DMS153 treated with DMSO at 0.1 percent for 48 hours (cell line): ENCODE measurements at regions not wholly inside any gene's neighbourhood (a gene's known extent, or its start where the extent isn't known, plus 50 kb on each side); places are given as distances from the start of the nearest gene placed in this dataset.

Source experiments
- DNase-seq: peaks from one replicate; lab custom pipeline; 2025; ENCODE audit not compliant: unreplicated experiment; lab: John Stamatoyannopoulos, UW

DNA sequence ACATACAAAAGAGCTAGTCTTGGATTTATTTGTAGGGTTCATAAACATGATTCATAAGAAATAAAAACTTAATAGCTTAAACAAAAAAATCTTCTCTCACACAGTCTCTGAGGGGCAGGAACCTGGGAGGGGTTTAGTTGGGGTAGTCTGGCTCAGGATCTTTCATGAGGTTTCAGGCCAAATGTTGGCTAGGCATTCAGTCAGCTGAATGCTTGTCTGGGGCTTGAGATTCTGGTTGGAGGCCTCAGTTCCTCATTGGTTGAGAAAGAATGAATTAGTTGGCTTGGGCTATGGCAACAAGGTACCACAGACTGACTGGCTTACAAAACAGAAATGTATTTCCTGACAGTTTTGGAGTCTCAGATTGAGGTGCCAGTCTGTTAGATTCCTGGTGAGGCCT lies 74.3 kb downstream of the ANKRD7 start:
- no peak for DNase-seq

DNA sequence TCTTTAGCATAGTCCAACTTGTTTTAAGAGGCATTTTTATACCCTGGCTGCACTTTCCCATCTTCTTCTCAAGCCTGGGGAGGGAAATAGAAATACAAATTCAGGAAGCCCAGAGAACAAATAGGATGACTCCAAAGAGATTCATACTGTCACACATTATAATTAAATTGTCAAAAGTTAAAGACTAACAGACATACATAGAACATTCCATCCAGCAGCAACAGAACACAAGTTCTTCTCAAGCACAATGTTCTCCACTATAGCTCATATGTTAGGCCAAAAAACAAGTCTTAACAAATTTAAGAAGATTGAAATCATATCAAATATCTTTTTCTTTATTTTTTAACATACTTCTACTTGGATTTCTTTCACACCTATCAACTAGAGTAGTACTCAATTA lies 75.7 kb downstream of the ANKRD7 start:
- DNase-seq: no peak

DNA sequence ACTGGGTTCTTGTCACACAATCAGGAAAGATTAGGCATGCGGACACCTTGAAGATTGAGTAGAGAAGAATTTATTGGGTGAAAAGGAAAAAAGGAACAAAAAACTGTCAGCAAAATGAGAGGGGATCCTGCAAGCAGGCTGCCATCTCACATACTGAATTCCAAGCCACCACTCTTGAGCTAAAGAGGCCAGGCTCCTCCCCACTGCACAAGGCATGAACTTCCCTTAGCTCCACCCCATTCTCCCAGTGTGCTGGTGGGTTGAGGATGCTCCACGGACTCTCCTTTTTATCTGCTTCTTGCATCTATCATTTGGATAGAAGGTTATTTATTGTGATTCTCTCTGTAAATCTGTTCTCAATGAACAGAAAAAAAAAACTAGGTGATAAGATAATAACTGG lies 79.6 kb downstream of the ANKRD7 start:
- DNase-seq: no peak

DNA sequence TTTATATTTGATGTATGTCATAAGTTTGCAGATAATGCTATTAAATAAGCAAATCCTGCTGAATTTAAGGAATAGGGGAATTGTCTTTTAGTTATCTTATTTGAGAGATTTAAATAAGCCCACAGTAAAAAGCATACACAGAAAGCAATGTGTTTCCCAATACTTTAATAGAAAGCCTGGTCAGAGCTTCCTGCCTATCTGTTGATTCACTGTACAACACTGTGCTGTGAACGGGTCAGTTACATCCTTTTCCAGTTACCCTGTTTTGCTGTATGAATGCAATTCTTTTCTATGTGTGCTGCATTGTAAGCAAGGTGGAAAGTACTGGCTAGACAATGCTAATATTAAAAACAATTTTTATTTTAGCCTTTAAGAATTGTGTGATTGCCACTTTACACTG lies 81.2 kb downstream of the ANKRD7 start:
- no peak for DNase-seq

DNA sequence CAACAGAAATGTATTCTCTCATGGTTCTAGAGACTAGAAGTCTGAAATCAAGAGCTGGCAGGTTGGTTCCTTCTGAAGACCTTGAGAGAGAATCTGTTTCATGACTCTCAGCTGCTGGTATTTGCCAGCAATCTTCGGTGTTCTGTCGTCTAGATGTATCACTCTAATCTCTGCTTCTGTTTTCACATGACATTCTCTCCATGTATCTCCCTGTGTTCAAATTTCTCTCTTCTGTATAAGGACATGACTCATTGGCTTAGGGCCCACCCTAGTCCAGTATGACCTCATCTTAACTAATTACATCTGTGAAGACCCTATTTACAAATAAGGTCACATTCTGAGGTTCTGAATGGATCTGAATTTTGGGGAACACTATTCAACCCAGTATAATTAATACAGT lies 82.3 kb downstream of the ANKRD7 start:
- DNase-seq: no peak

DNA sequence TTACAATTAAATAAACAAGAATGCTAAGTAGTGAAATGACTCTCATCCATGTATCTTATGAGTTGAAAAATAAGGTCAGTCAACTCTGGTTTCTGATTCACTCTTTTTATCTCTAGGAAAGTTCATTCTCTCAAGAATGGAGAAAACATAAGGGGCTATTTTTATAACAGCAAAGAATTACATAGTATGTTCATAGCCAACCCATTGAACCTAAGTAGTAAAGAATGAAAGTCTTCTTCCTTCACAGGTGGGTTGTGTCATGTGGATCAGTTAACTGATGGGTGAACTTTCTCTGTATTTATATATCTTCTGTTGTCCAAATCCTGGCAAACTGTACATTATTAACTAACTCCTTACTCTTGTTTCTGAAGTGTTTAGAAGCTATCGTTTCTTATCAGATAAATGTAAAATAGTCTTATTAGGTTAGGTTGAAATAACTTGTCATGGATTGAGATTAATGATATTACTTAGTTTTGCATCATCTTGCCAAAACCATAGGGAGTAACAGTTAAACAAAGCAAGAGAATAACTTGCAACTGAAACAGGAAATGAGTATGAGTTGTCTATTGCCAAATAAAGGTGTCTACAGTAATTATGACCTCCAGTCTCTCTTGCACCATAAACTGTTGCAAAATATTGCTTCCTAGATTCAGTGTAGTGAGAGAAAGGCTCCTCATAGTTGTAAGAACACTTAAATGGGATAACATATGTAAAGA lies 86.8 kb downstream of the ANKRD7 start:
- DNase-seq: no peak

DNA sequence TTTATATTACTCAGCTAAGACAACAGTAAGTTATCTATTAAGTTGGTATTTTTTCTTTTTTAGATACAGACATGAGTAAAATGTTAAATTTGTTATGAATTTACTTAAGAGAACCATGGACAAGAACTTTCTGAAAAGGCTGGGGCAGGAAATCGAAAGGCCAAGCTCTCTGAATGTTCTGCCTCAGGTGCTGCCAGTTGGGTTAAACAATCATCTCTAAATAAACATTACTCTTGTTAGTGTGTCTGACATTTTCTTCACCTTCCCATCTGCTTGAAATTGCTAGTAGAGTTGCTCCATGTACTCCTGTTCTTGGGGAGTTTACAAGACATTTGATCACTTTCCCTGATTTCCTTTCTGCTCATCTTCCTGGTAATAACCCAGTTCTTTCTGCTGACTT lies 87.5 kb downstream of the ANKRD7 start:
- DNase-seq: no peak

DNA sequence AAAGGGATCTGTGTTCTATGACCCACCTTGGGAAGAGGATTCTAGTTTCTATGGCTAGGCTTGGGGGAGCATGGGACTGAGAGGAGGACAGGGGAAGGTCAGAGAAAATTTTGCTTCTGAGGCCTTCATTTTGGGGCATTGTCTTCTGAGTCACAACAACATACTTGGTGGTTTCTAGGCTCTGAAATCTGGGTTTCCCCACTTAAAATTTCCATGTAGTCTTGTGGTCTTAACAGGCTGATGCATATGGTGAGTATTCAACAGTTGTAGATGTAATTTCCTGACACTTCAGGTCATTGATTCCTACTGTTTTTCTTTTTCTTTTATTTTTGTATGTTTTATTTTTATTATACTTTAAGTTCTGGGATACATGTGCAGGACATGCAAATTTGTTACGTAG lies 88.5 kb downstream of the ANKRD7 start:
- no peak for DNase-seq

DNA sequence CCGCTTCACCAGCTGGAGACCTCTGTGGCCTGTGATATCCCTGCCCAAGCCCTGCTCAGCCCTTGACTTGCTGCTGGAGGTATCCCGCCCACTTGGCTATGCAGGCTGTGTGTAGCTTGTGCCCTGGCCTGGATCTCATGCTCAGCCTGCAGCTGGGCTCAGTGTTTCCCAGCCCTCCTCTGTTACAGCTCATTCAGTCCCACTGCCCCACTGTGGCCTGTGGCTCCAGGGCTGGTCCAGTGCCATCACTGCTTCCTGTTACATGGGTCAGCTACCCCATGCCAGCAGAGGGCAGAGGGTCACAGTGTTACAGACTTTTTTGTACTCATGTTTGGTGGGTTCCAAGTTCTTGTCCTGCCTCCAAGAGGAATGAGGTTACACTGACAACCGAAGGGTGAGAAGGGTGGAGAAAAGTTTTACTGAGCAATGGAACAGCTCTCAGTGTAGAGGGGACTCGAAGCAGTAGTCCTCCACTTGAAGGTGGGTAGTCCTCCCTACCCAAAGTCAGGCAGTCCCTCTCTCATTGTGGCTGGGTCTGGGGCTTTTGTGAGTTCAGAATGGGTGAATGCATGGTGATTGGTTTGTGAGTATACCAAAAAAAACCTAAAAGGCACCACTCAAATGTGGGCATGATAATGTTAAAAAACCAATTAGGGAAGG lies 100.4 kb downstream of the ANKRD7 start:
- DNase-seq: no peak

DNA sequence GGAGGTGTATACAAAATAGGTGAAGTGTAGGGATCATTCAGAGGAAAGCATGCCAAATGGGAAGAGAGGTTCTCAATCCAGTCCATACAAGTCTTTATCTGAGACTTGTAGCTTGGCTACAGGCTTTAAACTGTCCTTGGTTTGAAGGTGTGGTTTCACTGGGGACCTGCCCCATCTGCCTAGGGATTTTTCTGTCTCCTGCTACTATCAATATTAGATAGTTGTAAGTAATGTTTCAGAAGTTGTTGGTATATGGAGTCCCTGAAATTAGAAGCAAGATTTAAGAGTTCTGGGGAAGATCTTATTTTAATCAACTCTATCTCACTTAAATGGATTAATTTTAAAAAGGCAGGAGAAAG lies 100.9 kb downstream of the ANKRD7 start:
- DNase-seq: no peak

DNA sequence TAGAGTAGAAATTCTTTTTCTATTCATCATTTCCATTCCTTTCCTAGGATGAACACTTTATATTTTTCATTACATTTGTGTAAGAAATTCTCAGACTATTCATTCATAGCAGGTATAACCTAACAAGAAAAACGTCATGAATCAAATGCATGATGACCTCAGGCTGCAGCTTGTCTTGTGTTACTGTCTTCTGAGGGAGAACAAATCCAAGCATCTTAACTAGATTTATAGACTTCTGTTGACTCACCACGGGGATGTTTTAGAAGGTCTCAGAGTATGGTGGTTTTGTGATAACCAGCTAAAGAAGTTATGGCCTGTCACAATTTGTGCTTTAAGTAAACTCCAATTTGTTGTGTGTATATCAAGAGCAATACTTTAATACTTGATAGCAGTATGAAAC lies 102.7 kb downstream of the ANKRD7 start:
- no peak for DNase-seq

DNA sequence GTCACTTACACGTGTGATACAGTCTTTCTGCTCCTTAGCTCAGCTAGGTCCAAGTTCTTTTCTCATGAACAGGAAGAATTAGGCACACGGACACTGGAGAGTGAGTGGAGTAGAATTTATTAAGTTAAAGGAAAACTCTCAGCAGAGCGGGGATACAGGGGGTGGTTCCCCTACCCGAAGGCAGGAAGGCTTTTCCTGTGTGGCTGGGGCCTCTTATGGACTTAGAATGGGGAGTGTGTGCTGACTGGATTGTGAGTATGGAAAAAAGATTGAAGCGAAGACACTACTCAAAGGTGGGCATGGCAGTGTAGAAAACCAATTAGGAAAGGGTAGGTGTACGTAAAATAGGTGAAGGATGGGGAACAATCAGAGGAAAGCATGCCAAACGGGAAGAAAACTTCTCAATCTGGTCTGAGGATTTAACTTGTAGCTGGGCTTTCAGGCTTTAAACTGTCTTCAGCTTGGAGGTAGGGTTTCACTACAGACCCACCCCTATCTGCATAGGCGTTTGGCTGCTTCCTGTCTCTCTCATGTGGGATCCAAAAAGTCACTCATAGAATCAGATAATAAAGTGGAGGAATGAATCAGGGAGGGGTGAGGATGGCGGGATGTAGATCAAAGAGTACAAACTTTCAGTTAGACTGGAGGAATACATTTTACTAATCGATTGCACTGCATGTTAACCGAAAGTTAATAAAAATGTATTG lies 104.2 kb downstream of the ANKRD7 start:
- no peak for DNase-seq

DNA sequence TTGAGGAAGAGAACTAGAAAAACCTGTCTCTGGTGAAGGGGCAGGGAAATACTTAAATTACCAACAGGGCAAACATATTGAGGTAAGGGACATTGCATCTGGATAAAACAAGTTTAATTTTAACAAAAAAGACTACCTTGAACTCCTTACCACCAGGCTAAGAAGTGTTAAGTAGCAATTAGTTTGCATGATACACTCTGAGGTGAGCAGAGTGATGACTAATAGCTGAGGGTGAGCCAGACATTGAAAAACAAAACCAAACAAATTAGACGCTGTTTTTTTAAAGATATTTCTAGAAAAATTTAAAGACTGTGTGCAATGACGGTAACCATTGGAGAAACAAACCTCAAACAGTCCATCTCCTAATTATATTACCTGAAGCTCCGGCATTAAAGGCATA lies 105.9 kb downstream of the ANKRD7 start:
- DNase-seq: no peak

DNA sequence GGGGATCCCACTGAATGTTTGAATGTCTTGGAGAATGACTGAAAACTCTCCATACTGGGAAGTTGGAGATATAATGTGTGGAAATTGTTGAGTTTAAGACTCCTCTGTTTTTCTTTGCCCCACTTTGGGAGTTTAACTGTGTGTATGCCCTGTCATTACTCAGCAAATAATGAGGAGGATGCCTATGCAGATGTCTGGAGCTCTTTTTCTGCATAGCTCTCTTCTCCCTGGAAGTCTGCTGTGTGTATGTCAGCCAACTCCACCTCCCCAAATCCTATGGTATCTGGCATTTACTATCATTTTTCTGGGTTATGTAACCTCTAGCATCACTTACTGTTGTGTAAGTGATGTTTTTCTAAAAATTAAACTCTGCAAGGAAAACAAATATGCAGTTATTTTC lies 122.2 kb downstream of the ANKRD7 start:
- DNase-seq: no peak

DNA sequence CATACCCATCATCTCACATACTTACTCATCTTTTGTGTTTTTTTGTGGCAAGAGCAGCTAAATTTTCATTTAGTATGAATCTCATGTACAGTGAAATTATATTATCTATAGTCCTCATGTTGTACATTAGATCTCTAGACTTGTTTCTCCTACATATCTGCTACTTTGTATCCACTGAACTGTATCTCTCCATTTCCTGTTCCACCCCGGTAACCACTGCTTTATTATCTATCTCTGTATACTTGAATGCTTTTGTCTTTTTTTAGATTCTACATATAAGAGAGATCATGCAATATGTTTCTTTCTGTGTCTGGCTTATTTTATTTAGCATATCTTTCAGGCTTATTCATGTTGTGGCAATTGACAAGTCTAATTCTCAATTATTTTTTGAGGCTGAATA lies 125.1 kb downstream of the ANKRD7 start:
- no peak for DNase-seq

DNA sequence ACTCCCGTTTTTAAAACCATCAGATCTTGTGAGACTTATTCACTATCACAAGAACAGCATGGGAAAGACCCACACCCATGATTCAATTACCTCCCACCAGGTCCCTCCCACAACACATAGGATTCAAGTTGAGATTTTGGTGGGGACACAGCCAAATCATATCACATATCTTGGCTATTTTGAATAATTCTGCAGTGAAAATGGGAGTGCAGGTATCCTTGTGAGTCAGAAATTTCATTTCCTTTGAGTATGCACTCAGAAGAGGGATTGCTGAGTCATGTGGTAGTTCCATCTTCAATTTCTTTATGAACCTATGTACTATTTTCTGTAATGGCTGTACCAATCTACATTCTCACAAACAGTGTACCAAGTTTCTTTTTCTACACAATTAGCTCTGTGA lies 125.8 kb downstream of the ANKRD7 start:
- DNase-seq: no peak

DNA sequence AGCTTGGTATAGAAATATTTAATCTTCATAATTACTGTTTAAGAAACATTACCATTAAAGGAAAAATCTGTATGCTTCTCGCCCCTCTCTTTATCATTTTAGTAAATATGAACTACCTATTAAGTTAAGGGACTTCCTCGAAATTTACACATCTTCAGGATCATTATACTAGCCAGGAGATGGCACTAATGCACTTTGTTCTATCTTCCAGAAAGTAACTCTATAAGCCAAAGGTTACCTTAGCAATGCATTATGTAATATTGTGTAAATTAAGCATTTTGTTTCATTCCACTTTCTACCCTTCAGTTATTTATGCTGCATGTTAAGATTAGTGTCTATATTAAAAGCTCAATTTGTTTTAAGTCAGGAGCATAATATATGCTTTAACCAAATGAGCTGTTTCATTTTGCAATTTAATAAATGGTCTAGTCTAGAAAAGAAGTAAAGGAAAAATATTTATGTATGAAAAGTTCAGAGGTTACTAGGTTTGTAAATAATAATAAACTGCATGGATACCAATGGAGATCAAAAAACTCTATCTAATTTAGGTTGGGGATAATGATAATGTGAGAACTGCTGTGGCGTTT lies 128.5 kb downstream of the ANKRD7 start:
- peak; percentile 35 for DNase-seq

DNA sequence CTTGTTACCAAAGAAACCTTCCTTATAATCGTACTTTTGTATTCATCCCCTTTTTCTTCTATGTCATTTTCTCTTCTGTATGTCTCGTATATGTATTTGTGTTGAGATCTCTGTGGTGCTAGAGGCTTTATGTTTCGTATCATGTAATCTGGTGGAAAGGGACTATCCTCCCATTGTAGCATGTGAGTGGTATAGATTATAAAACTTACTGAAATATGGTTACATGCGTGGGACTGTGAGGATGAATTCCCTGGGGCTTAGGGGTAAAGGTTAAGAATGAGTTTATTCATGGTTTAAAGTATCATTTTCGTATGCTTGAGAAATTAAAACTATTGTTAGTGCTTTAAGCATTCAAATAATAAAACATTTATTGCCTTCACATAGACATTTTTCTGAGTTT lies 141.9 kb downstream of the ANKRD7 start:
- DNase-seq: no peak

DNA sequence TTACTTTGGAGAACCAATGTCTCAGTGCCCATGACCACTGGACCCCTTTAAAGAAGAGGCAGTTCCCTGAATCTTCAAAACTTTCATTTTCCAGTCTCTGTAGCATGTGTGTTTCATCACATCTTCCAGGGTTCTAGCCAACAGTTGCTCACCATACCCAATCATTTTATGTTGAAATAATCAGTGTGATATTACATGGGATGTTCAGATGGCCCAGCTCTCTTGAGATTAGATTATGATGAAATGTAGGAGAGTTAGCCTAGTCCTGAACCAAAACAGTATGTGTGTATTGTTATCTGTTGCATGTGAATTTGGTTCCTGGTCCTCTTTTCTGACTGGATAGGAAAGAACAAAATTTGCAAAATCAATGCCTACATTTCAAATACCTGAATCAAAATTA lies 144.5 kb downstream of the ANKRD7 start:
- DNase-seq: no peak

DNA sequence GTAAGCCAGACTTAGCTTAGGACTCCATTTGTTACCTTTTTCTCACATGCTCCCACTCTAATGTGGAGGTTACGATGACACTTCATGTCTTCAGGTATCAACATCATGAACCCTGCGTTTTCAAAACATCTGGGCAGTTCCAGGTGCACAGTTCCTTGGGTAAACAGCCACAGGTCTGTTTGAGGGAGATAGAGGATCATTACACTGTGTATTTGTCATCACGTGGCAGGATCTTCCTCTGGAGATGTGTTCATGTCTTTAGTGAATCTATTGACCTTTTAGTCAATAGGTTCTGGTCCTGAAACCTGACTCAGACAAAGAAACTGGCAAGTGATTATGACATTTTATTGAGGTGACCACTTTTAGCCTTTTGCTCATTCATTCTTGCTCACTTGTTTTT lies 145.5 kb downstream of the ANKRD7 start:
- no peak for DNase-seq

DNA sequence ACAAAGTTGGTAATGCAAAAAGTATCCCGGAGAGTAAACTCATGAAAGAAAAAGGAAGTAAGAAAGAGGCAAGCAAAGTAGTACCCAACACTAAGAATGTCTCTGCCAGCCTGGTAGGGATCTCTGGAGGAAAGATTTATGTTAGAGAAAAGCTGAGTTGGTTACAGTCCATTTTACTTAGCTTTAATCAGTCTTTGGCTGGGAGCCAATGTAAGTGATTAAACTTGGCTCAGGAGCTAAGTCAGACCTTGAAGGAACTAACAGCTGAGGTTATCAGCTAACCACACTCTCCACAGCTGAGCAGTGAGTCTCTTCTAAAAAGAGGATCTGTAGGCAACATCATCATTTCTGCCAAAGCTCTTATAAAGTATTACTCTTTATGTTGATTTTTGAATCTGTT lies 148.0 kb downstream of the ANKRD7 start:
- no peak for DNase-seq

DNA sequence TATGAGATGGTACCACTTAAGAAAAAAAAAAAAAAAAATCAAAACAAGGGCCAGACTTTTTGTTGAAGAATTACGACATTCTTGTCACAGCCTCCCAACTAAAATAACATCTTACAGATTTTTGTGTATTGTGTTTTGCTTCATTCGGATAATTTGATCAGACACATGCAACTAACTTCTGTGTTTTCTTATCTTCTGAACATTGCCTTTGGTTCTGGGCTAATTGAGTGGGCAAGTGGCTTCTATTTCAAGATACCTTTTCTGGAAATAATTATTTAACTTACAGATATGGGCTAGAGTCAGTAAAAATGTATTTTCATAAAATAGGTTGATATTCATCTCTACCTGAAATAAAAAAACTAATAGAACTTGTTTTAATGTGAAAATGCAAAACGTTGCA lies 165.1 kb downstream of the ANKRD7 start:
- DNase-seq: no peak
